ENCODE measurements at regions not wholly inside any gene's neighbourhood (a gene's known extent, or its start where the extent isn't known, plus 50 kb on each side); places are given as distances from the start of the nearest gene placed in this dataset.

- TF ChIP-seq, protein P1, sequence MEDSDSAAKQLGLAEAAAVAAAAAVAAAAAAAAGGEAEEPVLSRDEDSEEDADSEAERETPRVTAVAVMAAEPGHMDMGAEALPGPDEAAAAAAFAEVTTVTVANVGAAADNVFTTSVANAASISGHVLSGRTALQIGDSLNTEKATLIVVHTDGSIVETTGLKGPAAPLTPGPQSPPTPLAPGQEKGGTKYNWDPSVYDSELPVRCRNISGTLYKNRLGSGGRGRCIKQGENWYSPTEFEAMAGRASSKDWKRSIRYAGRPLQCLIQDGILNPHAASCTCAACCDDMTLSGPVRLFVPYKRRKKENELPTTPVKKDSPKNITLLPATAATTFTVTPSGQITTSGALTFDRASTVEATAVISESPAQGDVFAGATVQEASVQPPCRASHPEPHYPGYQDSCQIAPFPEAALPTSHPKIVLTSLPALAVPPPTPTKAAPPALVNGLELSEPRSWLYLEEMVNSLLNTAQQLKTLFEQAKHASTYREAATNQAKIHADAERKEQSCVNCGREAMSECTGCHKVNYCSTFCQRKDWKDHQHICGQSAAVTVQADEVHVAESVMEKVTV (CRISPR knock-in tag; IDR thresholded peaks at IDR 0.05): no peak
- TF ChIP-seq ETS1 (conservative IDR thresholded peaks at IDR 0.05; ENCODE audit: control insufficient read depth, low read depth, low read length) (no peak), GATA2 (CRISPR knock-in tag; IDR thresholded peaks at IDR 0.05) (no peak), NR1H2 (CRISPR knock-in tag; IDR thresholded peaks at IDR 0.05) (no peak), TCF7 (IDR thresholded peaks at IDR 0.05; ENCODE audit: borderline replicate concordance) (no peak), ZNF12 (CRISPR knock-in tag; IDR thresholded peaks at IDR 0.05) (no peak), EHMT2 (IDR thresholded peaks at IDR 0.05) (no peak), NR2C2 (CRISPR knock-in tag; IDR thresholded peaks at IDR 0.05) (no peak), NR2C2 (tag; IDR thresholded peaks at IDR 0.05) (no peak), KLF10 (CRISPR knock-in tag; IDR thresholded peaks at IDR 0.05) (no peak), HDAC2 (IDR thresholded peaks at IDR 0.05) (no peak), ZBTB7A (IDR thresholded peaks at IDR 0.05; ENCODE audit: borderline replicate concordance, control insufficient read depth, low read depth, low read length) (no peak), CTCF (IDR thresholded peaks at IDR 0.05 in 2 of 3, conservative IDR thresholded peaks at IDR 0.05 in 1 of 3; ENCODE audit: insufficient read depth in 2 of 3, low read depth in 1 of 3, low read length in 3 of 3) (no peak)
- TF ChIP-seq, protein P2, sequence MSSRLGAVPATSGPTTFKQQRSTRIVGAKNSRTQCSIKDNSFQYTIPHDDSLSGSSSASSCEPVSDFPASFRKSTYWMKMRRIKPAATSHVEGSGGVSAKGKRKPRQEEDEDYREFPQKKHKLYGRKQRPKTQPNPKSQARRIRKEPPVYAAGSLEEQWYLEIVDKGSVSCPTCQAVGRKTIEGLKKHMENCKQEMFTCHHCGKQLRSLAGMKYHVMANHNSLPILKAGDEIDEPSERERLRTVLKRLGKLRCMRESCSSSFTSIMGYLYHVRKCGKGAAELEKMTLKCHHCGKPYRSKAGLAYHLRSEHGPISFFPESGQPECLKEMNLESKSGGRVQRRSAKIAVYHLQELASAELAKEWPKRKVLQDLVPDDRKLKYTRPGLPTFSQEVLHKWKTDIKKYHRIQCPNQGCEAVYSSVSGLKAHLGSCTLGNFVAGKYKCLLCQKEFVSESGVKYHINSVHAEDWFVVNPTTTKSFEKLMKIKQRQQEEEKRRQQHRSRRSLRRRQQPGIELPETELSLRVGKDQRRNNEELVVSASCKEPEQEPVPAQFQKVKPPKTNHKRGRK (tag; IDR thresholded peaks at IDR 0.05): no peak
These were observed 68.6 kb upstream of the HS3ST1 start for GRCh38 chr4:11497212-11497806.

Measured in K562 (cell line).